PC-3 (cell line): ENCODE measurements at regions not wholly inside any gene's neighbourhood (a gene's known extent, or its start where the extent isn't known, plus 50 kb on each side); places are given as distances from the start of the nearest gene placed in this dataset.

Experiments
- ATAC-seq: fragments of 200-7000 bp; cut with Tn5 transposase; 2 replicates; pipeline ENCODE4 v1.9.1; 2020; ENCODE audit warnings: mild to moderate bottlenecking, moderate library complexity
- BruUV-seq: library from RNA; stranded (reverse); fragments of 400-500 nt; replicated peaks from 2 replicates; lab custom pipeline; 2021; lab: Mats Ljungman, UMichigan
- CTCF ChIA-PET: fragments of 300-600 bp; sonication (Branson Sonifier 250); formaldehyde crosslinking; loops from one replicate; lab custom pipeline; 2022; ENCODE audit warnings: antibody characterized with exemption; lab: Charles Lee
- POLR2A ChIA-PET: fragments of 300-600 bp; sonication (Branson Sonifier 250); formaldehyde crosslinking; loops from one replicate; lab custom pipeline; 2022; ENCODE audit warnings: antibody characterized with exemption; ENCODE audit not compliant: unreplicated experiment; lab: Charles Lee
- DNase-seq: peaks from one replicate; pipeline ENCODE4 v3.0.0-alpha.2; 2015
- H2AFZ ChIP-seq: fragments of 300-600 bp; sonication (generic); 2 replicates; pipeline ENCODE4 v1.6.0; 2016; ENCODE audit warnings: antibody characterized with exemption, low read length
- H3F3A ChIP-seq: fragments of 300-600 bp; sonication (generic); one replicate; pipeline ENCODE4 v1.6.0; 2017; ENCODE audit warnings: antibody characterized with exemption, low read length, control low read depth, mild to moderate bottlenecking; ENCODE audit not compliant: unreplicated experiment
- H3K27ac ChIP-seq: fragments of 300-600 bp; sonication (generic); 2 replicates; pipeline ENCODE4 v1.5.1; 2016; ENCODE audit warnings: mild to moderate bottlenecking, low read length
- H3K27me3 ChIP-seq: fragments of 300-600 bp; sonication (generic); 2 replicates; pipeline ENCODE4 v1.6.1; 2016; ENCODE audit warnings: low read length, mixed read lengths
- H3K36me3 ChIP-seq: fragments of 300-600 bp; sonication (generic); 2 replicates; pipeline ENCODE4 v1.6.1; 2016; ENCODE audit warnings: low read depth, mixed run types, low read length, mixed read lengths
- H3K4me1 ChIP-seq: fragments of 300-600 bp; sonication (generic); 2 replicates; pipeline ENCODE4 v1.5.1; 2016; ENCODE audit warnings: low read length; ENCODE audit not compliant: insufficient read depth
- H3K4me2 ChIP-seq: fragments of 300-600 bp; sonication (generic); 2 replicates; pipeline ENCODE4 v1.6.0; 2016; ENCODE audit warnings: low read length
- H3K4me3 ChIP-seq: fragments of 300-600 bp; sonication (generic); 2 replicates; pipeline ENCODE4 v1.5.1; 2016; ENCODE audit warnings: mild to moderate bottlenecking, low read length, mixed read lengths
- H3K79me2 ChIP-seq: fragments of 300-600 bp; sonication (generic); 2 replicates; pipeline ENCODE4 v1.6.1; 2017; ENCODE audit warnings: low read length, mixed read lengths
- H3K9ac ChIP-seq: fragments of 300-600 bp; sonication (generic); 2 replicates; pipeline ENCODE4 v1.6.0; 2016; ENCODE audit warnings: mild to moderate bottlenecking, low read length
- H3K9me2 ChIP-seq: fragments of 300-600 bp; sonication (generic); replicated peaks from 2 replicates; pipeline ENCODE4 v1.6.1; 2016; ENCODE audit warnings: mixed run types, low read length, mixed read lengths
- H3K9me3 ChIP-seq: fragments of 300-600 bp; sonication (generic); 2 replicates; pipeline ENCODE4 v1.6.1; 2016; ENCODE audit warnings: low read length, mixed read lengths
- H4K20me1 ChIP-seq: fragments of 300-600 bp; sonication (generic); 2 replicates; pipeline ENCODE4 v1.6.1; 2016; ENCODE audit warnings: low read length, mixed read lengths
- CTCF ChIP-seq: fragments of 300-600 bp; sonication (generic); conservative IDR thresholded peaks from 2 replicates; pipeline ENCODE4 v1.5.1; 2017; ENCODE audit warnings: antibody characterized with exemption, low read depth, mild to moderate bottlenecking, low read length
- EZH2 ChIP-seq: fragments of 300-600 bp; sonication (generic); IDR thresholded peaks from one replicate; pipeline ENCODE4 v1.6.1; 2017; ENCODE audit warnings: antibody characterized with exemption, mild to moderate bottlenecking, low read length; ENCODE audit not compliant: unreplicated experiment
- EZH2phosphoT487 ChIP-seq: fragments of 300-600 bp; sonication (generic); IDR thresholded peaks from 2 replicates; pipeline ENCODE4 v1.6.1; 2018; ENCODE audit warnings: mild to moderate bottlenecking, antibody characterized with exemption, low read length, borderline replicate concordance
- intact Hi-C: fragments of 100-400 bp; cut with micrococcal nuclease; formaldehyde crosslinking; loops from 2 replicates; pipeline ENCODE4 v1.9.0; 2023

GRCh38 chr21:25424634-25425033 lies 182.6 kb downstream of the MRPL39 start:
- CTCF ChIA-PET, result no interaction called here
- Histone ChIP-seq H3K79me2 (no peaks in the 10 kb centered on the region), H2AFZ (no peak overlapping the region), H3K9me3 (no peaks in the 10 kb centered on the region), H4K20me1 (no peaks in the 10 kb centered on the region), H3K4me1 (no peaks in the 10 kb centered on the region), H3K9me2 (no peaks in the 10 kb centered on the region), H3K27ac (no peak overlapping the region), H3K27me3 (no peaks in the 10 kb centered on the region), H3K4me2 (no peak overlapping the region), H3K36me3 (no peaks in the 10 kb centered on the region), H3K9ac (no peak overlapping the region), H3F3A (no peaks in the 10 kb centered on the region), H3K4me3 (no peak overlapping the region)
- intact Hi-C loops, result loop anchor here (5.0 kb wide), 2 partner anchors 148 to 278 kb away; no protein-coding TSS in a partner anchor
- no peak for DNase-seq
- BruUV-seq, result no TSS peak
- POLR2A ChIA-PET, result no interaction called here
- TF ChIP-seq EZH2phosphoT487 (no peak), CTCF (no peak), EZH2 (no peak)
- no peak for ATAC-seq

- Histone ChIP-seq H3K4me3 (no peak overlapping the region), H3F3A (no peaks in the 10 kb centered on the region), H3K4me1 (no peaks in the 10 kb centered on the region), H3K4me2 (no peak overlapping the region), H3K27me3 (no peaks in the 10 kb centered on the region), H3K27ac (no peak overlapping the region), H3K36me3 (no peaks in the 10 kb centered on the region), H2AFZ (no peak overlapping the region), H3K79me2 (no peaks in the 10 kb centered on the region), H3K9me3 (no peaks in the 10 kb centered on the region), H4K20me1 (no peaks in the 10 kb centered on the region), H3K9me2 (no peaks in the 10 kb centered on the region), H3K9ac (no peak overlapping the region)
- DNase-seq, result no peak
- CTCF ChIA-PET, result no interaction called here
- no peak for ATAC-seq
- no TSS peak for BruUV-seq
- POLR2A ChIA-PET, result no interaction called here
- TF ChIP-seq EZH2phosphoT487, result no peak
- TF ChIP-seq CTCF, result no peak
- no peak for TF ChIP-seq EZH2
- intact Hi-C loops, result loop anchor here (5.0 kb wide), 2 partner anchors 148 to 278 kb away; no protein-coding TSS in a partner anchor
These were observed 183.2 kb downstream of the MRPL39 start for GRCh38 chr21:25424048-25424447.
